ENCODE measurements at regions not wholly inside any gene's neighbourhood (a gene's known extent, or its start where the extent isn't known, plus 50 kb on each side); places are given as distances from the start of the nearest gene placed in this dataset.

DNA sequence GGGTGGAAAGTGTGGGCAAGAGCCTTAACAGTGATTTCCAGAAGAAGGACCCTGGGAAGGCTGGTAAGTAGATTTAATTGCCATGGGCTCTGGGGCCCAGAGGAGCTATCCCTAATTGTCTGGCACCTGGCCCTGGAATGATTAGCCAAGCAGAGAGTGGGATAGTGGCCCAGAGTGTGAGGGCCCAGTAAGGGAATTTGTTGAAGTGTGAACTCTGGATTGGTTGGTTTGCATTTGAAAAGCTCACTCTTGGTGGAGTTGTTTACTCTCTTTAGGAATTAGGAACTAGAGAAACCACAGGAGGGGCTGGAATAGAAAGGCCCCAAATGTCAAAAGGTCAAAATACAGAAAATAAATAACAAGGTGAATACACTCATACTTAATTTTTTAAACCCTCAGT is 207.1 kb downstream of the GABRG2 start:
- TF ChIP-seq MAFK (IDR thresholded peaks at IDR 0.05; ENCODE audit: low read depth, low read length) (no peak), FOS (IDR thresholded peaks at IDR 0.05; ENCODE audit: low read depth, low read length) (no peak), BHLHE40 (IDR thresholded peaks at IDR 0.05; ENCODE audit: low read depth, low read length) (no peak), POLR2A (IDR thresholded peaks at IDR 0.05; ENCODE audit: low read depth, low read length) (no peak), RAD21 (IDR thresholded peaks at IDR 0.05; ENCODE audit: low read length) (no peak), MXI1 (IDR thresholded peaks at IDR 0.05; ENCODE audit: borderline replicate concordance, low read depth, low read length) (no peak), RFX5 (IDR thresholded peaks at IDR 0.05; ENCODE audit: low read depth, low read length) (no peak), CEBPB (IDR thresholded peaks at IDR 0.05; ENCODE audit: low read depth, low read length) (no peak), SMC3 (IDR thresholded peaks at IDR 0.05; ENCODE audit: low read depth, low read length) (no peak)
- TF ChIP-seq, protein P1, sequence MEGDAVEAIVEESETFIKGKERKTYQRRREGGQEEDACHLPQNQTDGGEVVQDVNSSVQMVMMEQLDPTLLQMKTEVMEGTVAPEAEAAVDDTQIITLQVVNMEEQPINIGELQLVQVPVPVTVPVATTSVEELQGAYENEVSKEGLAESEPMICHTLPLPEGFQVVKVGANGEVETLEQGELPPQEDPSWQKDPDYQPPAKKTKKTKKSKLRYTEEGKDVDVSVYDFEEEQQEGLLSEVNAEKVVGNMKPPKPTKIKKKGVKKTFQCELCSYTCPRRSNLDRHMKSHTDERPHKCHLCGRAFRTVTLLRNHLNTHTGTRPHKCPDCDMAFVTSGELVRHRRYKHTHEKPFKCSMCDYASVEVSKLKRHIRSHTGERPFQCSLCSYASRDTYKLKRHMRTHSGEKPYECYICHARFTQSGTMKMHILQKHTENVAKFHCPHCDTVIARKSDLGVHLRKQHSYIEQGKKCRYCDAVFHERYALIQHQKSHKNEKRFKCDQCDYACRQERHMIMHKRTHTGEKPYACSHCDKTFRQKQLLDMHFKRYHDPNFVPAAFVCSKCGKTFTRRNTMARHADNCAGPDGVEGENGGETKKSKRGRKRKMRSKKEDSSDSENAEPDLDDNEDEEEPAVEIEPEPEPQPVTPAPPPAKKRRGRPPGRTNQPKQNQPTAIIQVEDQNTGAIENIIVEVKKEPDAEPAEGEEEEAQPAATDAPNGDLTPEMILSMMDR (conservative IDR thresholded peaks at IDR 0.05; ENCODE audit: low read depth, low read length), result no peak

Data from IMR-90 (cell line).